ENCODE measurements at regions not wholly inside any gene's neighbourhood (a gene's known extent, or its start where the extent isn't known, plus 50 kb on each side); places are given as distances from the start of the nearest gene placed in this dataset.

GRCh38 chr9:90088434-90088833 is 483.6 kb downstream of the GADD45G start:
- DNase-seq (ENCODE audit: low read depth, low spot score) = no peak

- no peak for DNase-seq (ENCODE audit: low read depth, low spot score)
Measured at GRCh38 chr9:90088856-90089255, 484.0 kb downstream of the GADD45G start.

DNA sequence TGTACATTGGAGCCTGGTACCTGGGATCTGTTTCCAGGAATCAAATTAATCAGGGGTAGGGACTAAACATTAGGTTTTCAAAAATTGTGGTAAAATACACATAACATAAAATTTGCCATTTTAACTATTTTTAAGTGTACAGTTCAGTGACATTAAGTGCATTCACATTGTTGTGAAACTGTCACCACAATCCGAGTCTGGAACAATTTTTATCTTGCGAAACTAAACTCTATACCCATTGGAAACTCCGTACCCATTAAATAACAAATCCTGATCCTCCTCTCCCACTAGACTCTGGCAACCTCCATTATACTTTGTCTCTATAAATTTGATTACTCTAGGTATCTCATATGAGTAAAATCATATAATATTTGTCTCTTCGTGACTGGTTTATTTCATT is 486.2 kb downstream of the GADD45G start:
- DNase-seq (ENCODE audit: low read depth, low spot score) = no peak

- no peak for DNase-seq (ENCODE audit: low read depth, low spot score)
Measured at GRCh38 chr9:90092508-90092907, 487.7 kb downstream of the GADD45G start.

DNA sequence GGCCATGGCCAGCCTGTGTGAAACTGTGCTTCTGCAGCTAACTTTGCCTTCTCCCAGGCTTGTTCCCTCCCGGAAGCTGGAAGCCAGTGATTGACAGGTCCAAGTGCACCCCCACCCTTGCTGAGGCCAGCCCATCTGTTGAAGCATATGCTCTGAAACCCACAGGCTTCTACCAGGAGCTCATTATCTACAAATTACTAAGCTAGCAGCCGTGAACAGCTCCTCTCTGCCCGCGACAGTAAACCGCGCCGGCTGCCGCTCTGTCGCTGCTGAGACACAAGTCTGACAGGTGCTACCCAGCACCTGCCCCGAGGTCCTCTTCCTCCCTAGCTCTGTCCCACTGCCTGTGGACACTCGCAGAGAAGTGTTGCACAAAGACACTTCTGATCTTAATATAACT is 490.9 kb downstream of the GADD45G start:
- no peak for DNase-seq (ENCODE audit: low read depth, low spot score)

DNA sequence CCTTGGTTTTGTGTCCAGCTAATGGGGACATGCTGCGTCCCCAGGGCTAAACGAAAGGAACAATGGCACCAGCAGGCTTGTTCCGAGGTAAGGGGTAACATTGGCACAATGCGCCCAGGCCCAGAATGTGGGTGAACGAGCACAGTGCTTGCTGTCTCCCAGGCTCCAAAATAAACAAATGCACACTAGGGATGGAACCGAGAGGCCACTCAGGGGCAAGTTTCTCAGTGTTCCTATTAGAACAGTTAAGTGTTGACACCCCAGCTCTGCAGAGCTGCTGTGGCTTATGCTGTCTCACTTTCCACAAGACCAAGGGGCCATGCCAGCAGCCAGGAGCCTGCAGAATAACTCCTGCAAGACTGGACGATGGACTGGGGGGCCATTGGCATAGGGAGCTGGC is 492.4 kb downstream of the GADD45G start:
- DNase-seq (ENCODE audit: low read depth, low spot score) = no peak

DNA sequence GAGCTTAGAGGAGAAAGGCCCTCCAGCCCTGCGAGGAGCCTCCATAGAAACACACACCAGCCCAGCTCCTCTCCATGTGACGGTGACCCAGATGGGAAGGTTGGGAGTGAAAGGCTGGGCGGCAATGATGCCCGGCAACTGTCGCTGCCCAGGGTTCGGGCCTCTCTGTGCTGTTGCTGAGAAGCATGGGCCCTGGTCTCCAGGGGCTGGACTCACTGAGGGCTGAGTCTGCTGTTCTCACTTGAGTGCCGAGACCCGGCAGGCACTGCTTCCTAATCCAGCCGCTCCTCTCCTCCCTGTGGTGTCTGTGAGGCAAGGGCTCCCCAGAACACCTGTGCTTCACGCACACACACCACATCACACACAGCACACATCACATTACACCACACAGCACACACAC is 493.6 kb downstream of the GADD45G start:
- no peak for DNase-seq (ENCODE audit: low read depth, low spot score)

DNA sequence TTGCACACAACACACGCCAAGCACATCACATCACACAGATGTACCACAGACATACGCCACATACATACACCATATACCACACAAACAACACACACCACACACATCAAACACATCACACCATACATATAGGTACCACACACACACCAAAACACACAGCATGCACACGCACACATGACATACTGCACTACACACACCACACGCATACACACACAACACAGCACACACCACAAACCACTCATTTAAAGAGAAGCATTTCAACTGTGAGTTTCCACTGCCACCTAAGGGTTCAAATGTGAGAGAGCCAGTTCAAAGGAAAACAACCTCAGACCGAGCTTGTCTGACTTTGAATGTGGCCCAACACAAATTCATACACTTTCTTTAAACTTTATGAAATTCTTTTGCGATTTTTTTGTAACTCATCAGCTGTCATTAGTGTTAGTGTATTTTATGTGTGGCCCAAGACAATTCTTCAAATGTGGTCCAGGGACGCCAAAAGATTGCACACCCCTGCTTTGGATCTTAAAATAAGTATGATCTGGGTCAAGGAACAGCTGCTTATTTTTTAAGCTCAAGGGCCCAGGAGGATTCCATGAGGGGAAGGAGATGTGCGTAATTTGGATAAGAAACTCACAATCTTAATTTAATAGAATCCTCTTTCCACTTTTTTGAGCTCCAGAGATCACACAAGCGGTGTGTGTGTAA is 494.6 kb downstream of the GADD45G start:
- DNase-seq (ENCODE audit: low read depth, low spot score) = no peak

GRCh38 chr9:90100014-90100413 is 495.2 kb downstream of the GADD45G start:
- DNase-seq (ENCODE audit: low read depth, low spot score) = no peak

- peak; percentile 63 for DNase-seq (ENCODE audit: low read depth, low spot score)
Measured at GRCh38 chr9:90102292-90102901, 497.6 kb downstream of the GADD45G start.

- no peak for DNase-seq (ENCODE audit: low read depth, low spot score)
Measured at GRCh38 chr9:90103771-90104170, 499.0 kb downstream of the GADD45G start.

DNA sequence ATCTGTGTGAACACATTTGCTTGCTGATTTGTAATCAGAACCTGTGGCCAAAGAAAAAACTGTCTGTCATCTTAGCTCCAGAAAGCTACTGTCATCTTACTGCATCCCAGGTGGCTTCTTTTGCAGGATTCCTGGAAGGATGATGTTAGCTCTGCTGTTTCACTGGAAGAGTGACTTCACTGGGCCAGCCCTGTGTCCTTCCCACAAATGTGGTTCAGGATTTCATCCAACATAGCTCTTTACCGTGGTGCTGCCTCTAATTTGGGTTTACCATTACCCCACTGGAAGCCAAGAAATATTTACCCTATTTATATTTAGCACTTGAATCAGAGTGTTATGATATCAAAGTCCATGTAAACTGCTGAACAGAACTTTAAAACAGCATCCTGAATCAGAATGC is 501.0 kb downstream of the GADD45G start:
- no peak for DNase-seq (ENCODE audit: low read depth, low spot score)

GRCh38 chr9:90107040-90107725 is 502.4 kb downstream of the GADD45G start:
- DNase-seq (ENCODE audit: low read depth, low spot score) = no peak

DNA sequence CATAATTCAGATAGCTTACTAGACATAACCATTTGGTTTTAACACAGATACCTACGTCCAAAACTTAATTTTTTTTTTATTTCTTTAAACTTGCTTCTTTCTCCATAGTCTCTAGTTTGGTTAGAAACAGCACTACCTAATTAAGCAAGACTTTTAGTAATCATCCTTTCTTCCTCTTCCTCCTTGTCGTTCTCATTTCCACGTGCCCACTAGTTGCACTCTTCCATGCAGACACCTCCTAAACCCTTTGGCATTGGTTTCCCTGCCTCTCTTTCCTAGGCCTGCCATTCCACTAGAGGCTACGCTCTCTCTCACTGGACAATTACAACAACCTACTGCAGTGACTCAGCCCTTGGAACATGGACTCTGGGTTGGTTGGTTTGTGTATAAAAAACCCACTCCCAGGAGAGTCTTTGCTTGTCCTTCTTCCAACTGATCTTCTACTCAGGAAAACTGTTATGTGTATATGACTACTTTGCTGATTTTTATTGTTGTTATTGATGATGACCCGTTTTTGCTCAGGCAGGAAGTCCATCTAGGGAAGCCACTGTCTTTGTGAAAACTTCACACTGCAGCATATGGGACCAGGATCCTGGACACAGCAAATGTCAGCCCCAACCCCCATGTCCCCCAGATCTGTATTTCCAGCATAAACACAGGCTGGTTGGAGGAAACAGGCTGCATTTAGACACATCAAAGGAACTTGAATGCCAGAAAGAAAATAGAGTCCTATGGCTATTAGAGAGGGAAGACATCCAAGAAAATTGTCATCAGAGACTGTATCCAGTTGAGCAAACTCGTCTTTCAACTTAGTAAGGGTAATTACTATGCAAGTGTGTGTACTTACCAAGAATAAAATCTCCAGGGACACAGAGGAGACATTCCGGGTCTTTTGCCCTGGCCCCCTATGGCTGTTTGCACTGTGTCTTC is 503.2 kb downstream of the GADD45G start:
- DNase-seq (ENCODE audit: low read depth, low spot score) = no peak

DNA sequence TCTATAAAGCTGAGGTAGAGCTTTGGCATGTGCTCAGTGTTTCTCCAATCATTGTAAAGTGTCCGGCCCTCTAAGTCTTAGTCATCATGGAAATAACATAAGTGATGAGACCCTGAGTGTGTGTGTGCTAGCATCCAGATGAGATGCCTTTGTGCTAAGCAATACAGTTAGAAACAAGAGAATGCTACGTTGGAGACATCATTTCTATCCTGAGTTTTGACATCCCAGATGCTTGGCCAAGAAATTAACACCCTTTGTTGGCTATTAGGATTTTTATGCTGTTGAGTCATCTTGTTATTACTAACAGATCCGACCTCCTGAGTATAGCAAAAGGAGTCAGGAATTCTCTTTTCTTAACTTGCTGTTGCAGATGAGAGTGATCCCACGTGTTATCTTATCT is 508.0 kb downstream of the GADD45G start:
- no peak for DNase-seq (ENCODE audit: low read depth, low spot score)

- no peak for DNase-seq (ENCODE audit: low read depth, low spot score)
Measured at GRCh38 chr9:90114641-90115425, 510.0 kb downstream of the GADD45G start.

GRCh38 chr9:90121762-90122161 is 517.0 kb downstream of the GADD45G start:
- no peak for DNase-seq (ENCODE audit: low read depth, low spot score)

GRCh38 chr9:90124961-90125360 is 517.7 kb downstream of the DIRAS2 start:
- DNase-seq (ENCODE audit: low read depth, low spot score) = no peak

DNA sequence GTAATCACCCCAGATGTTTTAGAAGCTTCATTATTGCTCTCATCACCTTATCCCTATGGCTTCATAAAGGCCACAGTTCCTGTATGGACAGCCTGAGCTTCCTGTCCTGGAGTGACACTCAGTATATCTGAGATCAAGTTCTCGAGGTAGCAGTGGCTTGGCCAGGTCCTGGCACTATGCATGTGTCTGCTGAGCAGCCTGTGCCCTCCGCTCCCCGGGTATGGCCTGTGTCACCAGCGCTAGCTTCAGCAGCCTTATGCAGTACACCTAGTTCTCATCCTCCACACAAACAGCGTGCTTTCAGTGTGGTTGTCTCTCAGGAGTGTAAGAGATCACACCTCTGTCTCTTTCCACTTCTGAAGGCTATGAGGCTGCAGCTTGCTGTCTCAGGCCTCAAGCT is 514.7 kb downstream of the DIRAS2 start:
- no peak for DNase-seq (ENCODE audit: low read depth, low spot score)

DNA sequence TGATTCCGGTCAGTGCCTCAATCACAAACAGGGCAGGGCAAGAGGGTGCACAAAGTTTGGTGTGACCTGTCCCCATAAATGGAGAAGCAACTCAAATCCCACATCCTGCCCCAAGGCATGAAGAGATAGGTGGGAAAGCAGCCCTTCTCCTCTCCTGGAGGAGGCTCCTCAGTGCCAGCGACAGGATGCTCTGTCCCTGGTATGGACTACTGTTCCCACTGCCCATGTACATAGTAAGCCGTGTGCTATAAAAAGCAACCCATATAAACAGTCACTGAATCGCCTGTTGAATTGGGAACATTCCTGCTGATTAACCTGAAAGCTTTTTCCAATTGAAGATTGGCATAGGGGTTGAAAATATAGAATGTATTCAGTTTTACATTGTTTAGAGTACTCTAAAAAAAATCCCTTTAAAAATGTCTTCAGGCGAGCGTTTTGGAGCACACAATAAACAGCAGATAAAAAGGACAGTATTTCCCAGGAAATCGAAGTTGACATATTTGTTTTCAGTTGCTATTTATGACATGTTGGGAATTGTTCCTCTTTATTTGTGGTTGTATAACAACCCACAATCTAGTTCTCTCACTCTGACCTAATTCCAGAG is 513.9 kb downstream of the DIRAS2 start:
- DNase-seq (ENCODE audit: low read depth, low spot score) = no peak

DNA sequence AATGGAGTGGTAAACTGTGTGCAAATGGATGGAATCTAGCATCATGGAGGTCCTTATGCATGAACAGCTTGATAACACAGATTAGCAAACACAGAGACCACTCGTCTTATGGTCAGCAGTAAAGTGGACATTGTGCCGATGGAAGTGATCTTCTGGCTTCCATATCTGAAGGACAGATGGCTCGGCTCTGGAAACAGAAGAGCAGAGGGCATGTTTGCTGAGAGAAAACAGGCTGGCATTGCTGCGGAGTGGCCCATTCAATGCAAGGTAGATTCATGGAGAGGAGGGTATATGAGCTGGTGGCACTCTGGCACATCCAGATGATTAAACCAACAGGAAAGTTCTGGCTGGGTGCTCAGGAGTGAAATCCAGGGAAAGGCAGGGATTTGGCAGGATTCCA is 513.2 kb downstream of the DIRAS2 start:
- no peak for DNase-seq (ENCODE audit: low read depth, low spot score)
